GM19023 (cell line): ENCODE measurements at regions not wholly inside any gene's neighbourhood (a gene's known extent, or its start where the extent isn't known, plus 50 kb on each side); places are given as distances from the start of the nearest gene placed in this dataset.
"Not testable (repeated sequence)": the region's sequence is repeated elsewhere in the genome, so short reads cannot be mapped to it uniquely, and the experiment has no call there.

ENCODE experiments used
- ATAC-seq: cut with Tn5 transposase; IDR thresholded peaks from one replicate; pipeline ENCODE4 v1.9.1; 2021; ENCODE audit warnings: mild to moderate bottlenecking, moderate library complexity; ENCODE audit not compliant: unreplicated experiment

DNA sequence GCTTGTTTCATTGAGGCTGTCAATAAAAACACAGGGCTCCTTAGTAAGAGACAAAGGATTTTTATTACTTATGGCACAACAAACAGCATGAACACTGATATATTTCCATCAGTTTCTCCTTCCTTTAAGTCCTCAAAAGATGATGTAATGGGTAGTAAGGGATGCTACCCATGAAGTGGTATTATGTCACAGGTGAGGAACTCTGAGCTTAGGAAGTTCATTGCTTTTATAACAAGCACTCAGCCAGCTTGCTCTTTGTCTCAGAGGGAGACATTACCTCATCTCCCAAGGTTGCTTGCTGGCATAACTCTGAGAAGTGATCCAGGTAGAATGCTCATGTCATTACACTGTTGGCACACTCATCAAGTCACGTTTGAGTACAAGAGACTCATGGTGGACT, 287.0 kb upstream of the OR4E1 start:
- no peak for ATAC-seq

DNA sequence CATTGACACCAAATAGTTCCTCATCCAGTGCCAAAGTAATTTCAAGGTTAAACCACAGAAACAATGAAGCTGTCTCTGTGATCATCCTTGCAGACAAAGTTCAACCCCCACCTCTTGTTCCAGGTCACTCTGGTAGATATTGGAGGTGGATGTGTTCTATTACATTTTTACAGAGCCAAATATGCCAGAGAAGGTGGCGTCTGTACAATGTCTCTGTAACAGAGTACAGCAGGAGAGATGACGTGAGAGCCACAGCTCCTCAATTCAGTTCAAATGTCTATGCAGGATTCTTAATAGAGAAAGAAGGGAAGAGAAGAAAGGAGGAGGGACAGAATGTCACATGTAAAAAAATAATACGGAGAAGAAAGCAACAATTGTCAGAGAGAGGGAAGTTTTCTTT, 268.3 kb upstream of the OR4E1 start:
- ATAC-seq: no peak

DNA sequence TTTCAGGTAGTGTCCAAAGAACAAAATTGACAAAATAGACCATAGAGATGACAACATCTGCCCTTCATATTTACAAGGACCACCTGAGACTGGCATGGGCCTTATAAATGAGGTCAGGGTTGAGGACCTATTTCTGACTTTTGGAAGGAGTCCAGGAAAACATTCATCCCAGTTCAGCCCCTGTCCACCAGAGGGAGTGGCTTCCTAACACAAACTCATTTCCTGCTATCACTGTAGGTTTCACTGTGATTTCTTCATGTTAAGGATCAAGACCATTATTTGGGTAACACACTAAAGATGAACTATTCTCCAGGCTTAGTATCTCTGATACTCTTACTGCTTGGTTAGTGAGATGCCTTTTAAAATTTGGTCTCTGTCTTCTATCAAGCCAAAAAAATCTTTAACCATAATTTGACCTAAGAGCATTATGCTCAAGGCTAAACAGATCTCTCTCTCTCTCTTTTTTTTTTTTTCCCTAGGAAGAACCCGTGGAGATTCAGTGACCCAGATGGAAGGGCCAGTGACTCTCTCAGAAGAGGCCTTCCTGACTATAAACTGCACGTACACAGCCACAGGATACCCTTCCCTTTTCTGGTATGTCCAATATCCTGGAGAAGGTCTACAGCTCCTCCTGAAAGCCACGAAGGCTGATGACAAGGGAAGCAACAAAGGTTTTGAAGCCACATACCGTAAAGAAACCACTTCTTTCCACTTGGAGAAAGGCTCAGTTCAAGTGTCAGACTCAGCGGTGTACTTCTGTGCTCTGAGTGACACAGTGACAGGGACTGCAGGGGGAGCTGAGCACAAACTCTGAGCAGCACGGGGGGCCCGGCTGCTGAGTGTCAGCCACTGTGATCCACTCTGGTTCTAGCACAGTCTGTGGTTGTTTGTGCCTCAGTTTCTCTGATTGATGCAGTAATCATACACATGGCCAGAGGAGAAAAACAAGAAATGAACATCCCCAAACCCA, 267.6 kb upstream of the OR4E1 start:
- ATAC-seq: no peak

DNA sequence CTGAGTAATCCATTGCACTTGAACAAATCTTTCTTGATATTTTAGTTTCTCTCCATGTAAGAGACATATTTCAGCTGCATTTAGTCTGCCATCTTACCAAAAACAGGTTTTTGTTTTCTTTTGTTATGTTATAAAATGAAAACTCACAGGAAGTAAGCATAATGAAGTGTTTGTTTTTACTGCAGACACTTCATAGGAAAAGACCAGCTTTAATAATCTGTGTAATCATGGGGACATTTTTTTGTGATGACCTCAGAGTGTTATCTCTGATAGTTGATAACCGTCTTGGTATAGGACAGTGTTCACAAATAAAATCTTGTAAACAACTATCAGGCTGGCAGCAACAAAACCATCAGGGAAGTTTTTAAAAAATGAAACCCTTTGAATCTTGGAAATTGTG, 266.2 kb upstream of the OR4E1 start:
- no peak for ATAC-seq

DNA sequence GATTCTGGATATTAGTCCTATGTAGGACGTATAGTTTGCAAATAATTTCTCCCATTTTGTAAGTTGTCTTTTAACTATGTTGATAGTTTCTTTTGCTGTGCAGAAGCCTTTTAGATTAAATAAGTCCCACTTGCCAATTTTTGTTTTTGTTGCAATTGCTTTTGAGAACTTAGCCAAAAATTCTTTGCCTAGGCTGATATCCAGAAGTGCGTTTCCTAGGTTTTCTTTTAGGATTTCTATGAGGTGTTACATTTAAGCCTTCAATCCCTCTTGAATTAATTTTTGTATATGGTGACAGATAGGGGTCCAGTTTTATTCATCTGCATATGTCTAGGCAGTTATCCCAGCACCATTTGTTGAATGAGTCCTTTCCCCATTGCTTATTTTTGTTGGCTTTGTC, 264.4 kb upstream of the OR4E1 start:
- ATAC-seq: no peak

DNA sequence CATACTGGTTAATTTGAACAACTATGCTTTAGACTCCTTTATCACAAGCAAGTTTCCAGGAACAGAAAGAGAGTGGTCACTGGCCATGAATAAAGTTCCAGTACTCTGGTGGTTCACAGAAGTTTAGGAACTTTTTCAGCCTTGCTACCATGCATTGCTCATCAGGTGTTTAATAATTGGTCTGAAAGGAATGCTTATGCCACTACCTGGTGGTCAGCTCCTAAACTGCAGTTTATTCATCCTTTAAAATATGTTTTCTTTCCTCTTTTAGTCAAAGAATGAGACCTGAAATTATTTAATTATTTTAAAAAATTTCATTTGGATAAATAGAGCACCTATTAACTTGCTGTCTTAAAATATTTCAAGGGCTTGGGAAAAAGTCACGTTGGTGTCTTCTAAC, 260.1 kb upstream of the OR4E1 start:
- ATAC-seq: no peak

DNA sequence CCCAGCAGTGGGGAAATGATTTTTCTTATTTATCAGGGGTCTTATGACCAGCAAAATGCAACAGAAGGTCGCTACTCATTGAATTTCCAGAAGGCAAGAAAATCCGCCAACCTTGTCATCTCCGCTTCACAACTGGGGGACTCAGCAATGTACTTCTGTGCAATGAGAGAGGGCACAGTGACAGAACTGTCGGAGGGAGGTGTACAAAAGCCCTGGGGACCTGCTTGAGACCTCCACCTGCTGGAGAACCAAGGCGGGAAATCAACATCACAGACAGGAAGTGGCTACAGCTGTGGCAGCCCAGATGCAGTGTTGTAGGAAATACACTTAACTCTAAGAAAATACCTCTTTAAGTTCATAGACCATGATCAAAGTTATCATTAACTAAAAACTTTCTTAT, 250.9 kb upstream of the OR4E1 start:
- peak; percentile 91 for ATAC-seq

DNA sequence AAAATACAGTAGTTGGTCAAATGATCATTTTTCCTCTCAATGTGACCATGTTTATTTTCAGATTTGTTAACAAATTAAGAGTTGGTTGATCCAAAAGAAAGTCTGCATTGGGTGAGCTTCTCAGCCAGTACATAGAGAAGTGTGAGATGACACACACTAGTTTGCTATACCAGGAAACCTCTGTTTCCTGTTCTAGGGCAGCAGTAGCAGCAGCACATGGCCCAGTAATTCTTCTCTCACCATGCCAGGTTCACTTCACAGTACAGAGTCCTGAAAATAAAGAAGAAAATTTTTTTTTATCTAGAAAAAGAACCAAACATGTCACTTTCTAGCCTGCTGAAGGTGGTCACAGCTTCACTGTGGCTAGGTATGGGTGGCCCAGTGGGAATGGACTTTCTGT, 250.2 kb upstream of the OR4E1 start:
- no peak for ATAC-seq

DNA sequence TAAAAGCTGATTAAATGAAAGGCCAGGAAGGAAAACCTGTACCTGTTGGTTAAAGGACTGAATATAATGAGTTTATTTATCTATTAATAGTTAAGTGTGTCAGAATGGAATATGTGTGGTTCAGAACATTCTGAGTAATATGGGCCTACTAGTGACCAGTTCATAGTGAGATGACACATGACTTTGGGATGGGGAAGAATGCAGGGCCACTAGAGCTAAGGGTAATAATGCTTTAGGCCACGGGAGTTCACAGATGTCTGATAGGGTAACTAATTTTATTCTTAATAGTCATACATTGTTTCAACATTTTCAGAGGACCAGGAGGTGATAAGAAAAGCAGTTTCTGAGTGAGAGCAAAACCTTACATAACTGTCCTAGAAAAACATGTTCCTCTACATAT, 247.8 kb upstream of the OR4E1 start:
- no peak for ATAC-seq

DNA sequence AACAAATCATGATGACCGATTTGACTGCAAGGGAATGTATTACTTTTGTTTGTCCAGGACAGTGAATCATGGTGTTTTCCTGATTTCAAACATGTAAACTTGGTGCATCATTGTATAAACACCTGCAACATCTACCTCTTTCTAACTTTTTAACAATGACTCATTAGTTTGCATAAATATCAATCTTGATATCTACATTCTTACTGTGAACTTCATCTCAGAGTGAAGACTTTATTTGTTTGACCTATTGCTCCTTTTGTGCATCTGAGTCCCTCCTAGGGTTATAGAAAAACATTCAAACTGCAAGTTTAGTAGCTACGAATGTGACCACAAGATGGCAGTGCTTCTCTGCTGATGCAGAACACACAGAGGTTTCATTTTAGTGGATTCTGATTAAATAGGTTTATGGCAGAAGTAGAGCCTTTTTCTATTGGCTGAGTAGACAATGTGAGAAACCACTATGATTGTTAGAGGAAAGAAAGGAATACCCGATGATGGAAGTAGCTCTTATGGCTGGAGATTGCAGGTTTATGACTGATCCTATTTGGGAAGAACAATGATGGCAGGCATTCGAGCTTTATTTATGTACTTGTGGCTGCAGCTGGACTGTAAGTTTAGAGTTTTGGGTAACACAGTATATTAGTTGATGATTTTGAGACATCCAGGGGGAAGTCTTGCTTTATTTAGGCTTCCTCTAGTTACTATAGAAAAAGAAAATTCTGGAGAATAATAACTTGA, 244.2 kb upstream of the OR4E1 start:
- ATAC-seq: peak; percentile 85

DNA sequence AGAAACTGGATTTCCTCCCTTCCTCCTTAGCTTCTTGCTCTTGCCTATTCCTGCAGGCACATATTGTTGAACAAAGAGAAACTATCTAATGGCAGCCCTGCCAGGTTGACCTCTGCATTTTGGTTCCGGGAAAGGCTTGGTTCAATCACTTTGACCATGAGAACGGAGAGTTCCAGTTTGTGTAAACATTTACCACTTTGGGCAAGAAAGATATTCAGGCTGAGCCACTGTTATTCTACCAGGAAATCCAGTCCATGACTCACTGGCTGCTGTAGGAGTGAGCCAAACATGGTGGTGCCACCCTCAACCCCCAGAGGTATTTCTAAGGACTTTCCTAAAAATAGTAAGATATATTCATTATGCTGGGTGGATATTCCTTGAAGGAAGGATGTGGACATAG, 242.2 kb upstream of the OR4E1 start:
- ATAC-seq: no peak

DNA sequence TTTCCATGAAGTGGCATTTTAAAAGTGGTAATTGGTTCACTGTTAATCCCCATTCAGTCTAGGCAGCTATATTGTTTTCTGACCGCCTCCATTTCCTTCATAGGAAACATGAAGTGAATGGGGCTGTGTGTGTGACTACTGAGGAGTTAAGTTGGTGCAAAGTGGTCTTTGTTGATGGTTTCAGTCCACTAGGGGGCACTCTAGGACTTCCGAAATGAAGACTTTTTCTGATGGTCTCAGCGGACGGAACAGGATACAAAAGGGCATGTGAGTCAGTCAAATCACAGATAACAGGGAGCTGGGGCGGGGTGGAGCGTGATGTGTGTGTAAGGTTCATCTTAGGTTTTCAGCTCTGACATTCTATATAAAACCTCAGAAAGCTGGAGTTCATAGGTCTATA, 240.1 kb upstream of the OR4E1 start:
- ATAC-seq: no peak

DNA sequence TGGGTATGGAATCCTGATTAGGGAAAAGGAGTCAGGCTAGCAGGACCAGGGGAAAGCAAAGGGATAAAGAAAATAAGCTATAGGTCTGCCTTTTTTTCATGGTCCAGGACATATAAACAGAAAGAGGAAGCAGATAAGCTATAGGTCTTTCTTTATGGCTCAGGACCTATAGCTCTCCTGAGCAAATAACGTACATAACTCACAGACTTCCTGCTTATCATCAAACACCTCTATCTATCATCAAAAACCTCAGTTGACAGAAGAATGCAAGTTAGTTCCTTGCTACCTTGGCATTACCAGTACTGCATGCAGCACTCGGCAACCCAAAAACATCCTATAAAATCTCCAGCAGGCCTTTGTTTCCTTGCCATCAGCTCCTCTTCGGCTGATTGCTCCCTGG, 238.7 kb upstream of the OR4E1 start:
- ATAC-seq: no peak

DNA sequence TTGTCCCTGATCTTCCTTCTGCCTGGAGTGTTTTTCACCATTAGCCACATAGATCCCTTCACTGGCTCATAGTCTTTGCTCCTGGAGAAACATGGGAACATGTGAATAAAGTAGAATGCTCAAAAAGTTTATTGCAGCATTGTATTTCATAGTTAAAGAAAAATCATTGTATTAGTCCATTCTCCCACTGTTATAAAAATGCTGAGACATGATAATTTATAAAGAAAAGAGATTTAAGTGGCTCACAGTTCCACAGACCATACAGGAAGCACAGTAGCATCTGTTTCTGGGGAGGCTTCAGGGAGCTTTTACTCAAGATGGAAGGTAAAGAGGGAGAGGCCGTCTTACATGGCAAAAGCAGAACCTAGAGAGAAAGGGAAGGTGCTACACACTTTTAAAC, 238.3 kb upstream of the OR4E1 start:
- no peak for ATAC-seq

DNA sequence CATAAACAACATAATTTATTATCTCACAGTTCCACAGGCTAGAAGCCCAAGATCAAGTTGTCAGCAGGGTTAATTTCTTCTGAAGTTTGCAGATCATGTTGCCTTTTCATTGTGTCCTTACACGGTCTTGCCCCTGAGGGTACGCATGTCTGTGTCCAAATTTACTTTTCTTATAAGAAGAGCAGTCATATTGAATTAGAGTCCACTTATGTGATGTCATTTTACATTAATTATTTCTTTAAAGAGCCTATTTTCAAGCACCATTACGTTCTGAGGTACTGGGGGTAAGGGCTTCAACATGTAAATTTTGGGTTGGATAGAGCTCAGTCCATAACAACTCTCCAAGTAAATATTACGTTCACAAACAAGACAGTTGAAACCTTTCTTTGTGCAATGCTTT, 236.6 kb upstream of the OR4E1 start:
- ATAC-seq: no peak

DNA sequence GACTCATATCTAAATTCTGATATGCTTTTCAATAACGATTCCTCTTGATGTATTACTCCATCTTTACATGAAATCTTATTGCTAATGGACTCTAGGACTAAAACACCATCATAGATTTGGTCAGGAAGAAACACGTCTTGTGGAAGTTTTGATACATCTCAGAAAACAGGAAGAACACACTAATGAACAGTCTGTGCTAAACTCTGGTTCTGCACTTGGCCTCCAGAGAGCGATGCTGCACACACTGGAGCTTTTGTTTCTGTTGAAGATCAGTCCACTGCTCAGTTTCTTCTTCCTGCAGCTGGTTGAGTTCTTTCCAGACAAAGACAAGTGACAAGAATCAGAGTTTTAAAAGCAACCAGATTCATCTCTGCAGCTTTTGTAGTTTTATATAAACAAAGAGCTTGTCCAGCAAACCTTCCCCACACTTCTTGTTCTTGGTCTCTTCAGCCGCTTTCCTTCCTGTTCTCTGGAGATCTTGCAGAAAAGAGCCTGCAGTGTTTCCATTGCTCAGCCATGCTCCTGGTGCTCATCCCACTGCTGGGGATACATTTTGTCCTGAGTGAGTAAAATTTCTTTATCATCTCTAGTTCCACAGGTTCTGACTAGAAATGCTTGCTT, 229.1 kb upstream of the OR4E1 start:
- ATAC-seq: no peak

DNA sequence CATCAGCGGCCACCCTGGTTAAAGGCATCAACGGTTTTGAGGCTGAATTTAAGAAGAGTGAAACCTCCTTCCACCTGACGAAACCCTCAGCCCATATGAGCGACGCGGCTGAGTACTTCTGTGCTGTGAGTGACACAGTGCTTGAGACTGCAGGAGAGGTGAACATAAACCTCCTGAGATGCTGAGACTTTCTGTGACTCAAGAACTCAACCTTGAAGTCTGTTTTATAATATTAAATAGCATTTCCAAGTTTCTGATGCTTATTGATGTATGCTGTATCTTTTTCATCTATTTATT, 221.2 kb upstream of the OR4E1 start:
- not testable (repeated sequence) for ATAC-seq

DNA sequence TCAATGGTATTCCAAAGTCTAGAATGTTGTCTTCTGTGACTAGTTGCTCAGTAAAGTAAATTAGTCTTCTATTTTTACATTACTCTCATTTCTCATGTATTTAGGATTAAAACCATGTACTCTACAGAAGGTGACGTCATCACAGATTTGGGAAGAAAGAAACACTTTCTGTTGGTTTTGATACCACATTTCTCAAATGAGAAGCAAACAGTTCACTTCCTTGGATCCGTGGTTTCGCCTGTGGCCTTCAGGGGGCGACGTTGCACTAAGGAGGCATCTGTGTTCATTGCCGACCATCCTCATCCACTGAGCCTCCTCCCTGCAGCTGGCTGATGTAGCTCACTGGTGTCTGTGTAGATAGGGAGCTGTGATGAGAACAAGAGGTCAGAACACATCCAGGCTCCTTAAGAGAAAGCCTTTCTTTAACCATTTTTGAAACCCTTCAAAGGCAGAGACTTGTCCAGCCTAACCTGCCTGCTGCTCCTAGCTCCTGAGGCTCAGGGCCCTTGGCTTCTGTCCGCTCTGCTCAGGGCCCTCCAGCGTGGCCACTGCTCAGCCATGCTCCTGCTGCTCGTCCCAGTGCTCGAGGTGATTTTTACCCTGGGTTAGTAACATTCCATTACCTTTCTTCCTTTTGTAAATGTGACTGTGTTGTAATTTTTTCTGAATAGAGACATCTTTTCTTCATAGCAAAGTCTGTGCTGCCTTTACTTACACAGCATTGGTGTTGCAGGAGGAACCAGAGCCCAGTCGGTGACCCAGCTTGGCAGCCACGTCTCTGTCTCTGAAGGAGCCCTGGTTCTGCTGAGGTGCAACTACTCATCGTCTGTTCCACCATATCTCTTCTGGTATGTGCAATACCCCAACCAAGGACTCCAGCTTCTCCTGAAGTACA, 220.6 kb upstream of the OR4E1 start:
- no peak for ATAC-seq

DNA sequence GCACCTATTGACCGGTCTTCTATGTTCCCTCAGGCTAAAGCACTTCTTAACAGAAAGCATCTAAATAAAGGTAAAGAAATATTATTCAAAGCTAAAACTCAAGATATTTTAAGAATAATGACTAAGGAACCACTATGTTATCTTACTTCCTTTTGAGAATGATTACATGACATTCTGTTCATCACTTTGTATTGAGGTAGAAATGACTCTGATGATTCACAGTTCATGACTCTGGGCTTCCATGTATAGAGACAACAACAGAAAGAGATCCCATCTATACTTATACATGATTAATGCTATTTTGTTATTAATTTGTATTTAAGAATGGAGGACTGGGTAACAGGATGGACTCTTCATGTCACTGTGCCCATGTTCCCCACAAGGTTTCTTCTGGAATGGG, 218.3 kb upstream of the OR4E1 start:
- ATAC-seq: no peak

DNA sequence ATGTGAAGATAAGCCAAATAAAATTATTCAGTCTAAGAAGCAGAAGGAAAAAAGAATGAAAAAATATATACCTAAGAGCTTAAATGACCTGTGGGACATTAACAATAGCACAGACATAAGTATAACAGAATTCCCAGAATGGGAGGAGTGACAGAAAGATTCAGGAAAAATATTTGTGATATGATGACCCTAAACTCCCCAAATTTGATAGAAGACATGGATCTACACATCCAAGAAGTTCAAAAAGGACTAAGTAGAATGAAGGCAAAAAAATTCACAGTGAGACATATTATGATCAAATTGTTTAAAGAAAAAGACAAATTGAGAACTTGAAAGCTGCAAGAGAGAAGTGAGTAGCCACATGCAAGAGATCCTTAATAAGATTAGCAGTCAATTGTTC, 211.4 kb upstream of the OR4E1 start:
- ATAC-seq: no peak

DNA sequence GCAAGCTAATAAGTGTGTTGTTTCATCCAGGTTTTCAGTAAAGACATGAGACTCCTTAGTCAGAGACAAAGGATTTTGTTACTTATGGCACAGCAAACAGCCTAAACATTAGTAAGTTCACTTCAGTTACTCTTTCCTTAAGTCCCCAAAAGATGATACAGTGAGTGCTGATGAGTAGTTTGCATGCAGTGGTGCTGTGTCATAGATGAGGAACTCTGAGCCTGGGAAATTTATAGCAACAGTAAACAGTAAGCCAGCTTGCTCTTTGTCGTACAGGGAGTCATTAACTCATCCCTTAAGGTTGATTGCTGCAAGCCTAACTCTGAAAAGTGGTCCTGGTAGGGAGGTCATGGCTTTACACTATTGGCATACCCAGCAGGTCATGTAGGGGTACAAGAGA, 208.6 kb upstream of the OR4E1 start:
- no peak for ATAC-seq
